GM12878 (cell line): ENCODE measurements at regions not wholly inside any gene's neighbourhood (a gene's known extent, or its start where the extent isn't known, plus 50 kb on each side); places are given as distances from the start of the nearest gene placed in this dataset.

Source experiments
- ATAC-seq: fragments of 200-7000 bp; cut with Tn5 transposase; 3 replicates; pipeline ENCODE4 v1.9.1; 2020; ENCODE audit warnings: mild to moderate bottlenecking, moderate library complexity
- BruUV-seq: library from RNA; stranded (reverse); fragments of 400-500 nt; replicated peaks from 2 replicates; lab custom pipeline; 2021; lab: Mats Ljungman, UMichigan
- CTCF ChIA-PET: fragments of 300-600 bp; sonication (Branson Sonifier 250); formaldehyde crosslinking; extraction: SDS; loops from one replicate; lab custom pipeline; 2021; ENCODE audit warnings: inconsistent platforms; lab: Yijun Ruan, JAX
- POLR2A ChIA-PET: fragments of 350-600 bp; formaldehyde crosslinking; extraction: SDS; loops from one replicate; lab custom pipeline; 2021; ENCODE audit warnings: inconsistent platforms; lab: Charles Lee
- RAD21 ChIA-PET: fragments of 300-600 bp; sonication (Branson Sonifier 250); formaldehyde crosslinking; loops from one replicate; lab custom pipeline; 2023; ENCODE audit warnings: antibody characterized with exemption; ENCODE audit not compliant: unreplicated experiment; lab: Charles Lee
- SMC1A ChIA-PET: fragments of 300-600 bp; sonication (Branson Sonifier 250); formaldehyde crosslinking; loops from one replicate; lab custom pipeline; 2023; ENCODE audit not compliant: unreplicated experiment, uncharacterized antibody; lab: Charles Lee
- DNase-seq: peaks from one replicate; pipeline ENCODE4 v3.0.0-alpha.2; 2011; ENCODE audit warnings: low read depth, low spot score
- FAIRE-seq: peaks from 3 replicates; lab custom pipeline; 2011; peaks lifted over from hg19 to GRCh38; lab: Jason Lieb, UNC
- H2AFZ ChIP-seq: 2 replicates; pipeline ENCODE4 v1.6.0; 2011; ENCODE audit warnings: low read depth, low read length, control low read depth; ENCODE audit not compliant: control insufficient read depth
- H3K27ac ChIP-seq: 2 replicates; pipeline ENCODE4 v1.5.1; 2011; ENCODE audit warnings: control low read depth; ENCODE audit not compliant: control insufficient read depth, insufficient read depth
- H3K27me3 ChIP-seq, 2 experiments: replicated peaks in 1 of 2; 2 replicates each; pipeline versions ENCODE4 v1.6.0 to v1.6.1; 2011; ENCODE audit warnings: low read length in 1 of 2; ENCODE audit not compliant: control insufficient read depth in 2 of 2, insufficient read depth in 2 of 2
- H3K36me3 ChIP-seq, 2 experiments: 2 replicates each; pipeline ENCODE4 v1.5.1; 2011; ENCODE audit warnings: low read length in 1 of 2; ENCODE audit not compliant: control insufficient read depth in 2 of 2, insufficient read depth in 2 of 2
- H3K4me1 ChIP-seq: 2 replicates; pipeline ENCODE4 v1.6.1; 2011; ENCODE audit warnings: mild to moderate bottlenecking, low read length, moderate library complexity, mixed read lengths; ENCODE audit not compliant: control insufficient read depth, insufficient read depth
- H3K4me2 ChIP-seq: 2 replicates; pipeline ENCODE4 v1.6.0; 2011; ENCODE audit warnings: control low read depth; ENCODE audit not compliant: control insufficient read depth, insufficient read depth
- H3K4me3 ChIP-seq: fragments of 200-600 bp; sonication (generic); 2 replicates; pipeline ENCODE4 v1.5.1; 2016
- H3K79me2 ChIP-seq: 2 replicates; pipeline ENCODE4 v1.6.0; 2011; ENCODE audit warnings: low read length; ENCODE audit not compliant: control insufficient read depth, insufficient read depth
- H3K9ac ChIP-seq: 2 replicates; pipeline ENCODE4 v1.8.0; 2011; ENCODE audit warnings: low read length, control low read depth, mixed read lengths; ENCODE audit not compliant: control insufficient read depth, insufficient read depth
- H3K9me3 ChIP-seq: replicated peaks from 3 replicates; pipeline ENCODE4 v1.5.1; 2011; ENCODE audit warnings: mild to moderate bottlenecking, low read length; ENCODE audit not compliant: control insufficient read depth, insufficient read depth
- H4K20me1 ChIP-seq: 2 replicates; pipeline ENCODE4 v1.6.0; 2011; ENCODE audit not compliant: control insufficient read depth, insufficient read depth
- ATF3 ChIP-seq: IDR thresholded peaks from 2 replicates; pipeline ENCODE4 v1.6.1; 2011; ENCODE audit warnings: low read depth, mild to moderate bottlenecking, low read length, moderate library complexity, borderline replicate concordance; ENCODE audit errors: extremely low read depth
- BCL11A ChIP-seq: IDR thresholded peaks from 2 replicates; pipeline ENCODE4 v1.6.1; 2011; ENCODE audit warnings: low read depth, low read length
- BCLAF1 ChIP-seq: fragments of 450-650 bp; IDR thresholded peaks from 2 replicates; pipeline ENCODE4 v1.6.1; 2017; ENCODE audit warnings: antibody characterized with exemption, mild to moderate bottlenecking, moderate library complexity
- CBX3 ChIP-seq: fragments of 200-600 bp; sonication (generic); IDR thresholded peaks from 2 replicates; pipeline ENCODE4 v1.6.1; 2016; ENCODE audit warnings: low read depth, borderline replicate concordance
- DPF2 ChIP-seq: fragments of 450-650 bp; IDR thresholded peaks from 2 replicates; pipeline ENCODE4 v1.6.1; 2017; ENCODE audit warnings: mild to moderate bottlenecking
- EP300 ChIP-seq, 2 experiments: fragments of 150-350 bp in 1 of 2; IDR thresholded peaks; 2 replicates each; pipeline ENCODE4 v1.6.1; 2011 to 2012; ENCODE audit warnings: low read depth in 2 of 2, low read length in 2 of 2, borderline replicate concordance in 1 of 2, improper control_type of control experiment in 1 of 2, inconsistent platforms in 1 of 2; ENCODE audit not compliant: control insufficient read depth in 1 of 2
- HDAC2 ChIP-seq: fragments of 200-600 bp; sonication (generic); IDR thresholded peaks from 2 replicates; pipeline ENCODE4 v1.6.1; 2017
- NFYB ChIP-seq: IDR thresholded peaks from 2 replicates; pipeline ENCODE4 v1.6.1; 2011; ENCODE audit warnings: low read depth, mild to moderate bottlenecking, low read length, improper control_type of control experiment, moderate library complexity; ENCODE audit not compliant: insufficient read depth
- NR2F1 ChIP-seq: fragments of 450-650 bp; conservative IDR thresholded peaks from 2 replicates; pipeline ENCODE4 v1.6.1; 2017; ENCODE audit warnings: mild to moderate bottlenecking
- NRF1 ChIP-seq: conservative IDR thresholded peaks from 2 replicates; pipeline ENCODE4 v1.6.1; 2011; ENCODE audit warnings: mild to moderate bottlenecking, low read depth, low read length, improper control_type of control experiment
- SMC3 ChIP-seq: IDR thresholded peaks from 2 replicates; pipeline ENCODE4 v1.6.1; 2011; ENCODE audit warnings: low read length, improper control_type of control experiment, borderline replicate concordance
- SPI1 ChIP-seq: IDR thresholded peaks from 2 replicates; pipeline ENCODE4 v1.6.1; 2011; ENCODE audit warnings: low read depth, mild to moderate bottlenecking, low read length, moderate library complexity, borderline replicate concordance; ENCODE audit not compliant: insufficient read depth
- ZBTB11 ChIP-seq: fragments of 450-650 bp; formaldehyde crosslinking; IDR thresholded peaks from 2 replicates; pipeline ENCODE4 v1.5.0; 2022; ENCODE audit warnings: mild to moderate bottlenecking, missing genetic modification characterization
- ZNF217 ChIP-seq: fragments of 450-650 bp; IDR thresholded peaks from 2 replicates; pipeline ENCODE4 v1.6.1; 2017; ENCODE audit warnings: antibody characterized with exemption, mild to moderate bottlenecking
- WGBS: methylation state at CpG from one replicate; pipeline ENCODE4 v1.1.6; 2016; ENCODE audit warnings: low lambda C conversion rate; ENCODE audit not compliant: insufficient replicate concordance, insufficient coverage; ENCODE audit errors: missing lambda C conversion rate; 5-methylcytosine and 5-hydroxymethylcytosine counted together
- in situ Hi-C: fragments of 300-500 bp; cut with MboI; formaldehyde crosslinking; loops from 9 replicates; pipeline ENCODE4 v1.14.3; 2018; ENCODE audit warnings: mixed read lengths
- intact Hi-C: fragments of 100-400 bp; cut with micrococcal nuclease; formaldehyde crosslinking; loops from one replicate; pipeline ENCODE4 v1.14.2; 2022; ENCODE audit not compliant: unreplicated experiment

DNA sequence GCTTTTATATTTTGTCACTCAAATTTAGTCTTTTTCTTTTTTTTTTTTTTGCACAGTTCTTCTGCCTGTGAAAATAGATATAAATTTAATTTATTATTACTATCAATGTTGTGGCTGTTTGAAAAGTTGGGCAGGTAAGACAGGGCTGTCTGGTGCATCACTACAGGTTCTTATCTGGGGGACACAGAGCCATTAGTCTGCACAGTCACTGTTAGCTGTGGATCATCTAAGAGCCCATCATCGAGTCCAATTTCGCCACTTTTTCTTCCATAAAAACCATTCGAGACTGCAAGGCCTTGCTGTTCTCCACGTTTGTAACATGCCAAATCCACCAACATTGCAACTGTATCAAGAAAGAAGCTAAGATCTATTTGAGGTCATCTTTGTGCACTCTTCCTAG, 325.6 kb upstream of the UMPS start:
- no peak overlapping the region for H2AFZ ChIP-seq
- no peak overlapping the region for H3K4me2 ChIP-seq
- TF ChIP-seq ATF3 (no peak), BCLAF1 (no peak), ZNF217 (no peak), SMC3 (no peak), NFYB (no peak), EP300 (IDR thresholded peaks at IDR 0.05; ENCODE audit: borderline replicate concordance in 1 of 2, control insufficient read depth in 1 of 2, low read depth in 2 of 2, low read length in 2 of 2) (no peak), DPF2 (no peak), NRF1 (no peak), CBX3 (no peak), SPI1 (no peak), HDAC2 (no peak), NR2F1 (no peak), ZBTB11 (CRISPR knock-in tag) (no peak), BCL11A (no peak)
- TF ChIP-seq, all 136 proteins: peak for 0
- POLR2A ChIA-PET: interaction anchor here (1.0 kb wide), 1 partner anchor 9 kb away, joined by 5 read pairs; no protein-coding TSS in a partner anchor
- H3K79me2 ChIP-seq: no peaks in the 10 kb centered on the region
- no peaks in the 10 kb centered on the region for H4K20me1 ChIP-seq
- RAD21 ChIA-PET: no interaction called here
- no peak for DNase-seq
- no peak overlapping the region for H3K4me3 ChIP-seq
- no peak overlapping the region for H3K27ac ChIP-seq
- no TSS peak for BruUV-seq
- FAIRE-seq: no peak
- H3K36me3 ChIP-seq: no peaks in the 10 kb centered on the region
- CTCF ChIA-PET: interaction anchor here (0.6 to 0.7 kb wide), 2 partner anchors 45 to 909 kb away, joined by 3 read pairs; no protein-coding TSS in a partner anchor
- no peaks in the 10 kb centered on the region; a peak in 1 of 4 replicates for H3K27me3 ChIP-seq
- SMC1A ChIA-PET: interaction anchor here (1.0 kb wide), 1 partner anchor 62 kb away, joined by 3 read pairs; no protein-coding TSS in a partner anchor
- intact Hi-C loops: no loop called here
- no peaks in the 10 kb centered on the region for H3K9me3 ChIP-seq
- ATAC-seq: no peak
- no peak overlapping the region for H3K9ac ChIP-seq
- 25% methylated on average over 4 of the region's 4 CpGs for WGBS
- in situ Hi-C loops: no loop called here
- H3K4me1 ChIP-seq: no peaks in the 10 kb centered on the region
